ENCODE measurements at regions not wholly inside any gene's neighbourhood (a gene's known extent, or its start where the extent isn't known, plus 50 kb on each side); places are given as distances from the start of the nearest gene placed in this dataset.

GRCh38 chr4:26175006-26175786 is 145.6 kb upstream of the RBPJ start (continued):
- TF ChIP-seq RAD21 (IDR thresholded peaks at IDR 0.05; ENCODE audit: insufficient read depth, low read depth, low read length) (0 out of 2 replicates have a peak, but pooled peaks have one; percentile 3), JUNB (IDR thresholded peaks at IDR 0.05) (peak; percentile 43; the same call in 1 of the 2 replicates), BRCA1 (IDR thresholded peaks at IDR 0.05; ENCODE audit: low read depth, low read length) (no peak), KLF5 (IDR thresholded peaks at IDR 0.05; ENCODE audit: partially characterized antibody) (no peak), ZNF592 (IDR thresholded peaks at IDR 0.05) (no peak), NFXL1 (IDR thresholded peaks at IDR 0.05; ENCODE audit: borderline replicate concordance) (no peak), MXI1 (IDR thresholded peaks at IDR 0.05; ENCODE audit: low read depth, low read length) (no peak), NBN (IDR thresholded peaks at IDR 0.05) (0 out of 2 replicates have a peak, but pooled peaks have one; percentile 33), NKRF (conservative IDR thresholded peaks at IDR 0.05) (no peak), NR2F1 (conservative IDR thresholded peaks at IDR 0.05) (no peak; the same call in 1 of the 2 replicates), SIX5 (IDR thresholded peaks at IDR 0.05; ENCODE audit: low read depth, low read length, severe bottlenecking) (no peak), ZNF687 (IDR thresholded peaks at IDR 0.05) (no peak), NFIC (IDR thresholded peaks at IDR 0.05; ENCODE audit: low read depth, low read length) (peak; percentile 64; the same call in 1 of the 2 replicates), ELK1 (IDR thresholded peaks at IDR 0.05; ENCODE audit: low read depth, low read length) (no peak), SIN3A (IDR thresholded peaks at IDR 0.05; ENCODE audit: low read depth, low read length) (no peak)
